ENCODE measurements at regions not wholly inside any gene's neighbourhood (a gene's known extent, or its start where the extent isn't known, plus 50 kb on each side); places are given as distances from the start of the nearest gene placed in this dataset.

- no peak for FAIRE-seq
- no peak overlapping the region for H3K27ac ChIP-seq (ENCODE audit: insufficient read depth, low read depth, low read length)
- H3K27me3 ChIP-seq (ENCODE audit: control insufficient read depth in 2 of 2, insufficient read depth in 2 of 2, low read length in 2 of 2) = no peaks in the 10 kb centered on the region
- no peak overlapping the region for H2AFZ ChIP-seq (ENCODE audit: low read depth, low read length)
- H3K9me3 ChIP-seq (replicated peaks; ENCODE audit: control insufficient read depth, insufficient read depth, low read length) = no peaks in the 10 kb centered on the region
- H3K4me2 ChIP-seq (ENCODE audit: insufficient read depth, low read length) = no peak overlapping the region
- ChIA-PET CTCF (no interaction called here), POLR2A (no interaction called here)
- no peaks in the 10 kb centered on the region for H4K20me1 ChIP-seq (replicated peaks; ENCODE audit: control insufficient read depth, extremely low read depth, insufficient read depth, low read length)
- TF ChIP-seq POLR2A (IDR thresholded peaks at IDR 0.05; ENCODE audit: low read depth, low read length) (no peak), MYC (IDR thresholded peaks at IDR 0.05; ENCODE audit: low read depth, low read length) (no peak), POLR2AphosphoS5 (IDR thresholded peaks at IDR 0.05; ENCODE audit: insufficient read depth, low read depth, low read length) (no peak), JUN (IDR thresholded peaks at IDR 0.05; ENCODE audit: borderline replicate concordance, insufficient read depth, insufficient read length, low read depth) (no peak), FOS (IDR thresholded peaks at IDR 0.05; ENCODE audit: borderline replicate concordance, insufficient read depth, low read length) (no peak)
- TF ChIP-seq, protein P1, sequence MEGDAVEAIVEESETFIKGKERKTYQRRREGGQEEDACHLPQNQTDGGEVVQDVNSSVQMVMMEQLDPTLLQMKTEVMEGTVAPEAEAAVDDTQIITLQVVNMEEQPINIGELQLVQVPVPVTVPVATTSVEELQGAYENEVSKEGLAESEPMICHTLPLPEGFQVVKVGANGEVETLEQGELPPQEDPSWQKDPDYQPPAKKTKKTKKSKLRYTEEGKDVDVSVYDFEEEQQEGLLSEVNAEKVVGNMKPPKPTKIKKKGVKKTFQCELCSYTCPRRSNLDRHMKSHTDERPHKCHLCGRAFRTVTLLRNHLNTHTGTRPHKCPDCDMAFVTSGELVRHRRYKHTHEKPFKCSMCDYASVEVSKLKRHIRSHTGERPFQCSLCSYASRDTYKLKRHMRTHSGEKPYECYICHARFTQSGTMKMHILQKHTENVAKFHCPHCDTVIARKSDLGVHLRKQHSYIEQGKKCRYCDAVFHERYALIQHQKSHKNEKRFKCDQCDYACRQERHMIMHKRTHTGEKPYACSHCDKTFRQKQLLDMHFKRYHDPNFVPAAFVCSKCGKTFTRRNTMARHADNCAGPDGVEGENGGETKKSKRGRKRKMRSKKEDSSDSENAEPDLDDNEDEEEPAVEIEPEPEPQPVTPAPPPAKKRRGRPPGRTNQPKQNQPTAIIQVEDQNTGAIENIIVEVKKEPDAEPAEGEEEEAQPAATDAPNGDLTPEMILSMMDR (IDR thresholded peaks at IDR 0.05; ENCODE audit: extremely low read depth in 1 of 2, insufficient read depth in 1 of 2, low read depth in 1 of 2, low read length in 2 of 2) = no peak
- TF ChIP-seq, protein P2, sequence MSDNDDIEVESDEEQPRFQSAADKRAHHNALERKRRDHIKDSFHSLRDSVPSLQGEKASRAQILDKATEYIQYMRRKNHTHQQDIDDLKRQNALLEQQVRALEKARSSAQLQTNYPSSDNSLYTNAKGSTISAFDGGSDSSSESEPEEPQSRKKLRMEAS (IDR thresholded peaks at IDR 0.05; ENCODE audit: insufficient read depth, insufficient read length) = no peak
- intact Hi-C loops (cut with micrococcal nuclease) = no loop called here
- no peak overlapping the region for H3K4me3 ChIP-seq (replicated peaks in 1 of 3; ENCODE audit: insufficient read depth in 1 of 3, low read depth in 1 of 3, low read length in 3 of 3)
- H3K9me1 ChIP-seq (replicated peaks; ENCODE audit: control insufficient read depth, extremely low read depth, insufficient read depth, low read length) = no peaks in the 10 kb centered on the region
- no peaks in the 10 kb centered on the region for H3K79me2 ChIP-seq (ENCODE audit: control insufficient read depth, insufficient read depth, low read length)
- H3K36me3 ChIP-seq (ENCODE audit: control insufficient read depth in 2 of 2, extremely low read depth in 1 of 2, insufficient read depth in 2 of 2, low read length in 2 of 2) = no peaks in the 10 kb centered on the region
- dilution Hi-C loops (cut with MboI; ENCODE audit: extremely low pct_ligation_motif_present, low sequenced_read_pairs) = no loop called here
- no peak for DNase-seq (ENCODE audit: low read depth, low spot score)
- H3K9ac ChIP-seq (replicated peaks; ENCODE audit: extremely low read depth, insufficient read depth, low read length) = no peak overlapping the region
- no peaks in the 10 kb centered on the region for H3K4me1 ChIP-seq (ENCODE audit: control insufficient read depth, extremely low read depth, insufficient read depth, low read length)
- BruUV-seq (replicated peaks) = no TSS peak
These were observed 269.9 kb upstream of the MGAT4C start for GRCh38 chr12:86526060-86526595.

All from endothelial cell of umbilical vein (primary cell).